ENCODE measurements at regions not wholly inside any gene's neighbourhood (a gene's known extent, or its start where the extent isn't known, plus 50 kb on each side); places are given as distances from the start of the nearest gene placed in this dataset.

DNA sequence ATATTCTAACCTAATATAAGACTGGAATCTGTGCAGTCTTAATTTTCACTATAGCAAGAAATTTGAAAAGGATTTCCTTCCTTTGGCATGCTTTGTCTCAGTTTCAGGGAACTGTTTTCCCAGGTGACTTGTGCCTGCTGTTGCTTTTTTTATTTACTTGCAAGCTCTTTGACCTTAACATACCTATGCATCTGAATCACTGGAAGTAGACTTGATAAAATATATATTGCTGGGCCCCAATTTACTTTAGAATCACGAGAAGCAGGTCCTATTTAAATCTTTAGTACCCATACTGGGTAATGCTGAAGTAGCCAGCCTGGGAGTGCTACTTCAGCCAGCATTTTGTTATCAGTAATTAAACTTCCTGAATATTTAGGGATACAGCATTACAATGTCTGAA, 257.9 kb upstream of the ALCAM start:
- H3K4me2 ChIP-seq (ENCODE audit: insufficient read depth, insufficient read length, low read length) = no peak overlapping the region
- no peak overlapping the region for H4K5ac ChIP-seq (ENCODE audit: insufficient read length, low read depth, low read length)
- H3K23me2 ChIP-seq (ENCODE audit: insufficient read length, low read depth, low read length, poor library complexity, severe bottlenecking) = no peaks in the 10 kb centered on the region
- no peaks in the 10 kb centered on the region for H3K9me3 ChIP-seq (ENCODE audit: control insufficient read depth, low read depth, low read length)
- no peak overlapping the region for H4K8ac ChIP-seq (replicated peaks; ENCODE audit: insufficient read length, low read depth, low read length)
- no peak for DNase-seq
- H4K91ac ChIP-seq (ENCODE audit: insufficient read length, low read depth, low read length) = no peak overlapping the region
- no peak overlapping the region for H2AFZ ChIP-seq (ENCODE audit: low read length)
- H2BK120ac ChIP-seq (ENCODE audit: low read depth, low read length, poor library complexity, severe bottlenecking) = no peak overlapping the region
- no peak overlapping the region for H2BK15ac ChIP-seq (ENCODE audit: low read depth, low read length)
- H3K27me3 ChIP-seq (ENCODE audit: insufficient read depth, low read length) = no peaks in the 10 kb centered on the region
- no CpG with 5 or more reads among the region's 1 CpG for WGBS (ENCODE audit: extremely low coverage, insufficient read length, low lambda C conversion rate)
- H2BK20ac ChIP-seq (ENCODE audit: low read depth, low read length, poor library complexity, severe bottlenecking) = no peak overlapping the region
- no peak overlapping the region for H3K27ac ChIP-seq (ENCODE audit: insufficient read length, low read depth, low read length)
- H3K18ac ChIP-seq (ENCODE audit: insufficient read length, low read depth, low read length) = no peak overlapping the region
- Mint-ChIP-seq H3K36me3 (ENCODE audit: insufficient read depth in 1 of 3, low read depth in 3 of 3) (peaks cover 8 to 28% (median 19%) of the 10 kb centered on the region in 3 experiments), H3K4me1 (peaks cover 17 to 19% of the 10 kb centered on the region in 2 experiments), H3K27ac (peak overlapping the region; percentile 0 to 70 (median 31); a peak in 4 of 7 replicates), H3K9me3 (peaks cover 22 to 27% of the 10 kb centered on the region in 2 experiments), H3K4me3 (no peak overlapping the region), H3K27me3 (ENCODE audit: low read depth) (no peaks in the 10 kb centered on the region; the same call in 1 of the 2 replicates)
- no peak overlapping the region for H3K14ac ChIP-seq (ENCODE audit: insufficient read depth, low read length)
- no peak overlapping the region for H3K23ac ChIP-seq (ENCODE audit: insufficient read length, low read depth, low read length)
- no peaks in the 10 kb centered on the region for H4K20me1 ChIP-seq (ENCODE audit: control insufficient read depth, insufficient read depth, insufficient read length)
- no peak overlapping the region for H3T11ph ChIP-seq (ENCODE audit: low read length)
- H2BK12ac ChIP-seq (ENCODE audit: insufficient read length, low read depth, low read length) = no peak overlapping the region
- no peak overlapping the region for H2BK5ac ChIP-seq (ENCODE audit: insufficient read length, low read length)
- TF ChIP-seq, protein P1, sequence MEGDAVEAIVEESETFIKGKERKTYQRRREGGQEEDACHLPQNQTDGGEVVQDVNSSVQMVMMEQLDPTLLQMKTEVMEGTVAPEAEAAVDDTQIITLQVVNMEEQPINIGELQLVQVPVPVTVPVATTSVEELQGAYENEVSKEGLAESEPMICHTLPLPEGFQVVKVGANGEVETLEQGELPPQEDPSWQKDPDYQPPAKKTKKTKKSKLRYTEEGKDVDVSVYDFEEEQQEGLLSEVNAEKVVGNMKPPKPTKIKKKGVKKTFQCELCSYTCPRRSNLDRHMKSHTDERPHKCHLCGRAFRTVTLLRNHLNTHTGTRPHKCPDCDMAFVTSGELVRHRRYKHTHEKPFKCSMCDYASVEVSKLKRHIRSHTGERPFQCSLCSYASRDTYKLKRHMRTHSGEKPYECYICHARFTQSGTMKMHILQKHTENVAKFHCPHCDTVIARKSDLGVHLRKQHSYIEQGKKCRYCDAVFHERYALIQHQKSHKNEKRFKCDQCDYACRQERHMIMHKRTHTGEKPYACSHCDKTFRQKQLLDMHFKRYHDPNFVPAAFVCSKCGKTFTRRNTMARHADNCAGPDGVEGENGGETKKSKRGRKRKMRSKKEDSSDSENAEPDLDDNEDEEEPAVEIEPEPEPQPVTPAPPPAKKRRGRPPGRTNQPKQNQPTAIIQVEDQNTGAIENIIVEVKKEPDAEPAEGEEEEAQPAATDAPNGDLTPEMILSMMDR (conservative IDR thresholded peaks at IDR 0.05) = no peak
- H3K79me2 ChIP-seq (ENCODE audit: insufficient read depth, low read length) = no peaks in the 10 kb centered on the region
- no peak overlapping the region for H3K9ac ChIP-seq (ENCODE audit: extremely low read depth, insufficient read length, low read length)
- no peak overlapping the region for H3K4ac ChIP-seq (ENCODE audit: low read depth, low read length)
- no peak overlapping the region for H2AK5ac ChIP-seq (ENCODE audit: insufficient read length, low read length)
- H3K4me1 ChIP-seq (ENCODE audit: insufficient read depth, low read length) = no peaks in the 10 kb centered on the region
- H3K56ac ChIP-seq (ENCODE audit: insufficient read length, low read depth, low read length) = no peak overlapping the region
- H3K79me1 ChIP-seq (ENCODE audit: insufficient read depth, low read depth, low read length, poor library complexity, severe bottlenecking) = no peaks in the 10 kb centered on the region
